Stomach smooth muscle (tissue), 2 donors: ENCODE measurements at regions not wholly inside any gene's neighbourhood (a gene's known extent, or its start where the extent isn't known, plus 50 kb on each side); places are given as distances from the start of the nearest gene placed in this dataset.

Experiments
- H3K27ac ChIP-seq: one replicate; pipeline ENCODE4 v1.7.0; 2013; ENCODE audit warnings: mild to moderate bottlenecking, low read length, inconsistent platforms
- H3K27me3 ChIP-seq, 2 donors: one replicate each; pipeline ENCODE4 v1.7.0; 2013; ENCODE audit warnings: low read length in 2 of 2; ENCODE audit not compliant: insufficient read depth in 2 of 2, control insufficient read depth in 1 of 2
- H3K36me3 ChIP-seq, 2 donors: one replicate each; pipeline ENCODE4 v1.7.0; 2013; ENCODE audit warnings: low read length in 2 of 2; ENCODE audit not compliant: control insufficient read depth in 2 of 2, insufficient read depth in 2 of 2
- H3K4me1 ChIP-seq: one replicate; pipeline ENCODE4 v1.7.0; 2013; ENCODE audit warnings: low read length; ENCODE audit not compliant: control insufficient read depth, insufficient read depth
- H3K4me3 ChIP-seq, 2 donors: one replicate each; pipeline ENCODE4 v1.7.0; 2013; ENCODE audit warnings: low read length in 2 of 2
- H3K9ac ChIP-seq, 2 donors: one replicate each; pipeline ENCODE4 v1.7.0; 2013; ENCODE audit warnings: low read length in 2 of 2, mild to moderate bottlenecking in 1 of 2
- H3K9me3 ChIP-seq, 2 donors: one replicate each; pipeline ENCODE4 v1.7.0; 2013; ENCODE audit warnings: low read length in 2 of 2; ENCODE audit not compliant: control insufficient read depth in 2 of 2
- donor health status: healthy.
- donor health status: Pancreatic carcinoma.

- H3K9ac ChIP-seq: no peak overlapping the region
- no peak overlapping the region for H3K27ac ChIP-seq
- H3K9me3 ChIP-seq: no peaks in the 10 kb centered on the region
- no peaks in the 10 kb centered on the region for H3K27me3 ChIP-seq
- no peak overlapping the region for H3K4me3 ChIP-seq
- H3K4me1 ChIP-seq: no peaks in the 10 kb centered on the region
- no peaks in the 10 kb centered on the region for H3K36me3 ChIP-seq
Observed at GRCh38 chr2:16246911-16247310, 306.6 kb downstream of the MYCN start.

DNA sequence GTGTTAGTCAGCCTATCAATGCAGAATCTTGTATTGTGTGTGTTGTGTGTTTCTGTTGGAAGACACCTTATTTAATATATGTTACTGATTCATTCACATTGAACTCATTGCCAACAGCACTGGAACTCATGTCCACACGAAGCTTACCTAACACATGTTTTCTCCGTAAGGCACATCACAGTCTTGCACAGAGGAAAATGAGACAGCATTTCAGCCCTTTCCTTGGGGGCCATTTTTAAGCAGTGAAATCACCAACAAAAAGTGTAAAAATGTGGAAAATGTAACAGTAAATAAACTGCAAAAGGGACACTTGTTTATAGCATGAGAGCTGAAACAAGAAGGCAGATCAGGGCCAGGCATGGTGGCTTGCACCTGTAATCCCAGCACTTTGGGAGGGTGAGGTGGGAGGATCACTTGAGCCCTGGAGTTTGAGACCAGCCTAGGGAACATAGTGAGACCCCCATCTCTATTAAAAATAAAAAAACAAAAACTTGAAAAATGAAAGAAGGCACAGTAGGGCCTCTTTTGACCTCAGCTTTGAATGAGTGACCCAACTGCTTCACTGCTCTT is 306.0 kb downstream of the MYCN start:
- Histone ChIP-seq H3K27me3 (no peaks in the 10 kb centered on the region), H3K4me1 (no peaks in the 10 kb centered on the region), H3K27ac (no peak overlapping the region), H3K9ac (no peak overlapping the region), H3K4me3 (no peak overlapping the region), H3K36me3 (no peaks in the 10 kb centered on the region), H3K9me3 (no peaks in the 10 kb centered on the region)

- H3K9me3 ChIP-seq: no peaks in the 10 kb centered on the region
- no peaks in the 10 kb centered on the region for H3K36me3 ChIP-seq
- H3K27ac ChIP-seq: no peak overlapping the region
- H3K27me3 ChIP-seq: no peaks in the 10 kb centered on the region
- no peak overlapping the region for H3K9ac ChIP-seq
- H3K4me3 ChIP-seq: no peak overlapping the region
- H3K4me1 ChIP-seq: no peaks in the 10 kb centered on the region
Observed at GRCh38 chr2:16245481-16246054, 305.2 kb downstream of the MYCN start.

DNA sequence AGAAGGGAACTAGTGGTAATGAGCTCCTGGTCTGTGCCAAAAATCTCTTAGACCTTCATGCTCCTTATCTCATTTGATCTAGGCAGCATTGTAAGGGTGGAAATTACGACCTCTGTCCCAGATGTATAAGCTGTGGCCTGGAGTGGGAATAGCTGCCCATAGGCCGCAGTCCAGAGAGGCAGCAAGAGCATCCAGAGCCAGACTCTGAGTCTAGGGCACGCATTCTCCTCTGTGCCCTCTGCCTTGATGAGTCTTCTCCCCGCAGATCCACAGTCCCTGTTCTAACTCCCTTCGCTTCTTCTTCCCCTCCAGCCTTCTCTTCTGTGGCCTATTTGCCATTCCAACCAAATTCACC is 304.6 kb downstream of the MYCN start:
- no peak overlapping the region for H3K27ac ChIP-seq
- H3K4me3 ChIP-seq: no peak overlapping the region
- no peaks in the 10 kb centered on the region for H3K4me1 ChIP-seq
- H3K9me3 ChIP-seq: no peaks in the 10 kb centered on the region
- no peak overlapping the region for H3K9ac ChIP-seq
- H3K27me3 ChIP-seq: peaks cover 0 to 4% of the 10 kb centered on the region in 2 donors
- H3K36me3 ChIP-seq: no peaks in the 10 kb centered on the region

- no peak overlapping the region for H3K4me3 ChIP-seq
- H3K4me1 ChIP-seq: no peaks in the 10 kb centered on the region
- H3K9ac ChIP-seq: no peak overlapping the region
- H3K27ac ChIP-seq: no peak overlapping the region
- H3K36me3 ChIP-seq: no peaks in the 10 kb centered on the region
- H3K27me3 ChIP-seq: peaks cover 0 to 5% of the 10 kb centered on the region in 2 donors
- no peaks in the 10 kb centered on the region for H3K9me3 ChIP-seq
Observed at GRCh38 chr2:16244153-16244965, 304.0 kb downstream of the MYCN start.

- Histone ChIP-seq H3K4me3 (no peak overlapping the region), H3K36me3 (no peaks in the 10 kb centered on the region), H3K4me1 (no peaks in the 10 kb centered on the region), H3K9me3 (no peaks in the 10 kb centered on the region), H3K27me3 (peaks cover 0 to 5% of the 10 kb centered on the region in 2 donors), H3K9ac (no peak overlapping the region), H3K27ac (no peak overlapping the region)
Observed at GRCh38 chr2:16243411-16243996, 303.2 kb downstream of the MYCN start.

DNA sequence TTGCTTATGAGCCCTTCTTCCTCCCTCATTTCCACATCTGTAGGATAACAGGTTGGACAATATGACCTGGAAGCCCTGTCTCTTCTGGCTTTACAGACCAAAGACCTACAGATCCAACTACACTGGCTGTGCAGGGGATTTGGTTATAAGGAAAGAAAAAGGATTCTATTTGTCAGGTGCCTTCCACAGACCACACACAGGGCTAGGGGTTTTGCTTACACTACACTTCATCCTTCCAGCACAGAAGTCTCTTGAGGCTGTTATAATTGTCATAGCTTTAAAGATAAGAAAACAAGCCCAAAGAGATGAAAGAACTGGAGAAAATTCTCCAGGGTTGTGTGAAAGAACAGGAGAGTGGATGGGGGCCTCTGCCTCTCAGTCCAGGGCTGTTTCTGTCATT is 302.6 kb downstream of the MYCN start:
- H3K27ac ChIP-seq: no peak overlapping the region
- no peak overlapping the region for H3K4me3 ChIP-seq
- peaks cover 0 to 5% of the 10 kb centered on the region in 2 donors for H3K27me3 ChIP-seq
- no peaks in the 10 kb centered on the region for H3K4me1 ChIP-seq
- H3K9me3 ChIP-seq: no peaks in the 10 kb centered on the region
- H3K36me3 ChIP-seq: no peaks in the 10 kb centered on the region
- H3K9ac ChIP-seq: no peak overlapping the region

- H3K9ac ChIP-seq: no peak overlapping the region
- H3K9me3 ChIP-seq: no peaks in the 10 kb centered on the region
- H3K27me3 ChIP-seq: peaks cover 0 to 5% of the 10 kb centered on the region in 2 donors
- no peak overlapping the region for H3K4me3 ChIP-seq
- H3K36me3 ChIP-seq: no peaks in the 10 kb centered on the region
- H3K4me1 ChIP-seq: no peaks in the 10 kb centered on the region
- no peak overlapping the region for H3K27ac ChIP-seq
Observed at GRCh38 chr2:16241166-16242160, 301.1 kb downstream of the MYCN start.

DNA sequence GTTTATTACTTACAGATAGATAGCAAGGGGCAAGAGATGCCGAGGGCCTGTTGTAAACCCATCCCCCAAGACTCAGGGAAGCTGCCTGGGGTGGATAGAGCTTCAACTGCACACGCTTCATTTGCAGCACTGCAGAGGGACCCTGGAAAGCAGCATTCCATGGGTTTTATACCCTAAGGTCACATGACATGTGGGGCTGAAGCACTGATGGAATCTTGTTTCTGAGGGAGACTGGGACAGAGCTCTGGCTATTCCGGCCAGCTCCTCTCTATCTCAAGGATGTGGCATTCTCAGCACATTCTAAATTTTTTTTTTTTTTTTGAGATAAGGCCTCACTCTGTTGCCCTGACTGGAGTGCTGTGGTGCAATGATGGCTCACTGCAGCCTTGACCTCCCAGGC is 300.1 kb downstream of the MYCN start:
- H3K4me1 ChIP-seq: no peaks in the 10 kb centered on the region
- no peak overlapping the region for H3K27ac ChIP-seq
- H3K36me3 ChIP-seq: no peaks in the 10 kb centered on the region
- no peak overlapping the region for H3K4me3 ChIP-seq
- peaks cover 0 to 6% of the 10 kb centered on the region in 2 donors for H3K27me3 ChIP-seq
- H3K9me3 ChIP-seq: no peaks in the 10 kb centered on the region
- H3K9ac ChIP-seq: no peak overlapping the region

DNA sequence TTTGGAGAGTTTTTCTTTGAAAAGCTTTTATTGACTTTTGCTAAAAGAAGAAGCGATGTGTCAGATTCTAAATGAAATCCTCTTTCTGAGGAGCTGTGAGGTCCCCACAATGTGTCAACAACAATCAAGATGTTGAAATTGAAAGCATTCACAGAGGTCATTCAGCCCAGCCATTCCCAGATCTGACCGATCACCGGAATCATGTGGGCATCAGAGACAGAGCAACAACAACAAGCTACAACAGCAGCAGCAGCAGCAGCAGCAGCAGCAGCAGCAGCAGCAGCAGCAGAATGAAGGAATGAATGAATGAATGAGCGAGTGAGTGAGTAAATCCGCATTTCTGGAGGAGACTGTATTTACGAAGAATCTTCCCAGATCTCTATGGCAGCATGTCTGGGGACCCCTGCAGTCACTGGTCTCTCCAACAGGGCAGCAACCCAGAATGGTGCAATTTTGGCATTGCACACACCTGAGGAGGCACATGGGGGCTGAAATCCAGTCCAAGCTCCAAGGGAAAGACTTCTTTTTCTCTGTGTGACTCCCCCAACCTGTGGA is 299.0 kb downstream of the MYCN start:
- peaks cover 0 to 6% of the 10 kb centered on the region in 2 donors for H3K27me3 ChIP-seq
- no peak overlapping the region for H3K27ac ChIP-seq
- no peaks in the 10 kb centered on the region for H3K36me3 ChIP-seq
- H3K9ac ChIP-seq: no peak overlapping the region
- H3K4me1 ChIP-seq: no peaks in the 10 kb centered on the region
- no peak overlapping the region for H3K4me3 ChIP-seq
- H3K9me3 ChIP-seq: no peaks in the 10 kb centered on the region
